ENCODE measurements at regions not wholly inside any gene's neighbourhood (a gene's known extent, or its start where the extent isn't known, plus 50 kb on each side); places are given as distances from the start of the nearest gene placed in this dataset.
"Not testable (repeated sequence)": the region's sequence is repeated elsewhere in the genome, so short reads cannot be mapped to it uniquely, and the experiment has no call there.

- DNase-seq = no peak
These were observed 327.1 kb upstream of the RBMS1 start for GRCh38 chr2:160820691-160821090.

GRCh38 chr2:160822006-160822405 is 328.4 kb upstream of the RBMS1 start:
- no peak for DNase-seq

- no peak for DNase-seq
These were observed 331.8 kb upstream of the RBMS1 start for GRCh38 chr2:160825433-160825832.

GRCh38 chr2:160826496-160826895 is 332.9 kb upstream of the RBMS1 start:
- DNase-seq = no peak

GRCh38 chr2:160828076-160828475 is 332.2 kb upstream of the TANK start:
- DNase-seq = no peak

- not testable (repeated sequence) for DNase-seq
These were observed 327.8 kb upstream of the TANK start for GRCh38 chr2:160832381-160832780.

- DNase-seq = no peak
These were observed 325.1 kb upstream of the TANK start for GRCh38 chr2:160835166-160835565.

- no peak for DNase-seq
These were observed 323.5 kb upstream of the TANK start for GRCh38 chr2:160836755-160837154.

- no peak for DNase-seq
These were observed 322.8 kb upstream of the TANK start for GRCh38 chr2:160837416-160837815.

GRCh38 chr2:160838147-160838546 is 322.1 kb upstream of the TANK start:
- no peak for DNase-seq

- no peak for DNase-seq
These were observed 321.5 kb upstream of the TANK start for GRCh38 chr2:160838691-160839090.

- DNase-seq = no peak
These were observed 317.9 kb upstream of the TANK start for GRCh38 chr2:160842286-160842685.

GRCh38 chr2:160859096-160859495 is 301.1 kb upstream of the TANK start:
- DNase-seq = no peak

- DNase-seq = no peak
These were observed 298.0 kb upstream of the TANK start for GRCh38 chr2:160862226-160862625.

GRCh38 chr2:160868891-160869290 is 291.3 kb upstream of the TANK start:
- DNase-seq = no peak

- no peak for DNase-seq
These were observed 290.8 kb upstream of the TANK start for GRCh38 chr2:160869411-160869810.

- DNase-seq = no peak
These were observed 289.3 kb upstream of the TANK start for GRCh38 chr2:160870729-160871465.

- DNase-seq = no peak
These were observed 288.3 kb upstream of the TANK start for GRCh38 chr2:160871953-160872352.

GRCh38 chr2:160876029-160876428 is 284.2 kb upstream of the TANK start:
- DNase-seq = no peak

GRCh38 chr2:160876765-160877164 is 283.5 kb upstream of the TANK start:
- no peak for DNase-seq

- no peak for DNase-seq
These were observed 281.6 kb upstream of the TANK start for GRCh38 chr2:160878618-160879017.

GRCh38 chr2:160882906-160883305 is 277.3 kb upstream of the TANK start:
- DNase-seq = no peak

- DNase-seq = no peak
These were observed 276.2 kb upstream of the TANK start for GRCh38 chr2:160884056-160884455.

GRCh38 chr2:160889439-160890170 is 270.6 kb upstream of the TANK start:
- no peak for DNase-seq

Data from hematopoietic multipotent progenitor cell treated with erythropoietin and hydrocortisone succinate and interleukin-3 and kit ligand, for 6 days (in vitro differentiated cells).